HUES6 (cell line): ENCODE measurements at regions not wholly inside any gene's neighbourhood (a gene's known extent, or its start where the extent isn't known, plus 50 kb on each side); places are given as distances from the start of the nearest gene placed in this dataset.
"Not testable (repeated sequence)": the region's sequence is repeated elsewhere in the genome, so short reads cannot be mapped to it uniquely, and the experiment has no call there.

Experiments used
- H3K27ac ChIP-seq: 2 replicates; pipeline ENCODE4 v1.7.0; 2013; ENCODE audit warnings: low read depth, mild to moderate bottlenecking, low read length, inconsistent platforms
- H3K27me3 ChIP-seq: 2 replicates; pipeline ENCODE4 v1.6.1; 2013; ENCODE audit warnings: low read length; ENCODE audit not compliant: control insufficient read depth, insufficient read depth
- H3K36me3 ChIP-seq: 2 replicates; pipeline ENCODE4 v1.6.1; 2013; ENCODE audit warnings: low read length; ENCODE audit not compliant: control insufficient read depth, insufficient read depth
- H3K4me1 ChIP-seq: 2 replicates; pipeline ENCODE4 v1.6.1; 2013; ENCODE audit warnings: low read length; ENCODE audit not compliant: control insufficient read depth, insufficient read depth
- H3K4me3 ChIP-seq: 2 replicates; pipeline ENCODE4 v1.5.1; 2013; ENCODE audit warnings: low read depth, low read length
- H3K9ac ChIP-seq: one replicate; pipeline ENCODE4 v1.6.1; 2013; ENCODE audit warnings: mild to moderate bottlenecking, low read length
- H3K9me3 ChIP-seq: 2 replicates; pipeline ENCODE4 v1.6.1; 2013; ENCODE audit warnings: low read depth, low read length; ENCODE audit not compliant: control insufficient read depth, insufficient read depth

GRCh38 chr5:120326651-120327050 is 137.4 kb upstream of the PRR16 start:
- Histone ChIP-seq H3K9me3 (peaks cover 12% of the 10 kb centered on the region), H3K4me1 (no peaks in the 10 kb centered on the region), H3K36me3 (no peaks in the 10 kb centered on the region), H3K4me3 (no peak overlapping the region), H3K27ac (no peak overlapping the region), H3K27me3 (no peaks in the 10 kb centered on the region), H3K9ac (no peak overlapping the region)

GRCh38 chr5:120327180-120327579 is 136.9 kb upstream of the PRR16 start:
- Histone ChIP-seq H3K4me1 (no peaks in the 10 kb centered on the region), H3K4me3 (no peak overlapping the region), H3K36me3 (no peaks in the 10 kb centered on the region), H3K27ac (no peak overlapping the region), H3K9me3 (peaks cover 12% of the 10 kb centered on the region), H3K9ac (no peak overlapping the region), H3K27me3 (no peaks in the 10 kb centered on the region)

GRCh38 chr5:120329095-120329494 is 135.0 kb upstream of the PRR16 start:
- H3K27me3 ChIP-seq = no peaks in the 10 kb centered on the region
- H3K9me3 ChIP-seq = peaks cover 12% of the 10 kb centered on the region
- H3K27ac ChIP-seq = no peak overlapping the region
- H3K9ac ChIP-seq = no peak overlapping the region
- H3K4me3 ChIP-seq = no peak overlapping the region
- no peaks in the 10 kb centered on the region for H3K4me1 ChIP-seq
- no peaks in the 10 kb centered on the region for H3K36me3 ChIP-seq

- Histone ChIP-seq H3K36me3 (no peaks in the 10 kb centered on the region), H3K4me1 (no peaks in the 10 kb centered on the region), H3K9me3 (peaks cover 12% of the 10 kb centered on the region), H3K9ac (no peak overlapping the region), H3K4me3 (no peak overlapping the region), H3K27me3 (no peaks in the 10 kb centered on the region), H3K27ac (no peak overlapping the region)
Measured at GRCh38 chr5:120330558-120330957, 133.5 kb upstream of the PRR16 start.

- Histone ChIP-seq H3K36me3 (no peaks in the 10 kb centered on the region), H3K27ac (no peak overlapping the region), H3K27me3 (no peaks in the 10 kb centered on the region), H3K9me3 (no peaks in the 10 kb centered on the region), H3K4me1 (no peaks in the 10 kb centered on the region), H3K9ac (no peak overlapping the region), H3K4me3 (no peak overlapping the region)
Measured at GRCh38 chr5:120344181-120344580, 119.9 kb upstream of the PRR16 start.

GRCh38 chr5:120345947-120346346 is 118.2 kb upstream of the PRR16 start:
- H3K36me3 ChIP-seq = no peaks in the 10 kb centered on the region
- H3K9ac ChIP-seq = no peak overlapping the region
- no peaks in the 10 kb centered on the region for H3K27me3 ChIP-seq
- H3K27ac ChIP-seq = no peak overlapping the region
- H3K4me3 ChIP-seq = no peak overlapping the region
- H3K4me1 ChIP-seq = no peaks in the 10 kb centered on the region
- H3K9me3 ChIP-seq = peaks cover 4% of the 10 kb centered on the region

- H3K36me3 ChIP-seq, H3K27ac ChIP-seq, H3K4me1 ChIP-seq: not testable (repeated sequence)
Measured at GRCh38 chr5:120351071-120351470, 113.0 kb upstream of the PRR16 start.

GRCh38 chr5:120354126-120354525 is 110.0 kb upstream of the PRR16 start:
- Histone ChIP-seq H3K9me3 (peaks cover 13% of the 10 kb centered on the region), H3K9ac (no peak overlapping the region), H3K4me1 (no peaks in the 10 kb centered on the region), H3K36me3 (no peaks in the 10 kb centered on the region), H3K27ac (no peak overlapping the region), H3K4me3 (no peak overlapping the region), H3K27me3 (no peaks in the 10 kb centered on the region)

More at GRCh38 chr5:120351071-120351470, 113.0 kb upstream of the PRR16 start:
- peaks cover 13% of the 10 kb centered on the region for H3K9me3 ChIP-seq
- H3K9ac ChIP-seq, H3K4me3 ChIP-seq, H3K27me3 ChIP-seq: not testable (repeated sequence)

- H3K27ac ChIP-seq = no peak overlapping the region
- H3K4me1 ChIP-seq = no peaks in the 10 kb centered on the region
- H3K36me3 ChIP-seq = no peaks in the 10 kb centered on the region
- no peaks in the 10 kb centered on the region for H3K27me3 ChIP-seq
- H3K9ac ChIP-seq = no peak overlapping the region
- H3K4me3 ChIP-seq = no peak overlapping the region
- no peaks in the 10 kb centered on the region for H3K9me3 ChIP-seq
Measured at GRCh38 chr5:120358949-120359348, 105.2 kb upstream of the PRR16 start.

- H3K4me3 ChIP-seq = no peak overlapping the region
- H3K36me3 ChIP-seq = no peaks in the 10 kb centered on the region
- H3K27ac ChIP-seq = no peak overlapping the region
- H3K27me3 ChIP-seq = no peaks in the 10 kb centered on the region
- no peak overlapping the region for H3K9ac ChIP-seq
- H3K9me3 ChIP-seq = no peaks in the 10 kb centered on the region
- H3K4me1 ChIP-seq = no peaks in the 10 kb centered on the region
Measured at GRCh38 chr5:120361941-120362340, 102.2 kb upstream of the PRR16 start.

GRCh38 chr5:120362426-120362825 is 101.7 kb upstream of the PRR16 start:
- Histone ChIP-seq H3K9me3 (no peaks in the 10 kb centered on the region), H3K9ac (no peak overlapping the region), H3K4me3 (no peak overlapping the region), H3K27me3 (no peaks in the 10 kb centered on the region), H3K4me1 (no peaks in the 10 kb centered on the region), H3K27ac (no peak overlapping the region), H3K36me3 (no peaks in the 10 kb centered on the region)
